Pons (tissue), 1 donor: ENCODE measurements at regions not wholly inside any gene's neighbourhood (a gene's known extent, or its start where the extent isn't known, plus 50 kb on each side); places are given as distances from the start of the nearest gene placed in this dataset.

Source experiments
- DNase-seq: peaks from one replicate; pipeline ENCODE4 v3.0.0-alpha.2; 2016; ENCODE audit warnings: low spot score

GRCh38 chr11:101211407-101211975 is 81.9 kb upstream of the PGR start:
- DNase-seq = no peak

GRCh38 chr11:101202614-101203013 is 73.0 kb upstream of the PGR start:
- no peak for DNase-seq

- DNase-seq = no peak
Measured at GRCh38 chr11:101199416-101199815, 69.8 kb upstream of the PGR start.

DNA sequence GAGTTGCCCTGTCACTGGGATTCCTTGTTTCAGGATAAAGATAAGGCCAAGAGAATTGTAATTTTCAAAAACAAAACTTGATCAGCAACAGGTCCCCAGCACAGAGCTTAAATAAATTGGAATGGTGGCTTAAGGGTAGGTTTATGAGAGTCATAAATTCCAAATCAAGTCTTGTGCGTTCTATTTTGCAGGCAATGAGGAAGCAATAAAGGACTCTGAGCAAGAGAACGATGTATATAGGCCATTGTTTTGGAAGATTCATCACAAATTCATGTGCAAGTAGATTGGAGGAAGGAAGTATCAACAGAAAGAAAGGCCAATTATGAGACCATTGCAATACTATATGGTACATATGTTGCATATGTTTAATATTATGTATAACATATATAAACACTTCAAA is 65.7 kb upstream of the PGR start:
- DNase-seq = no peak

DNA sequence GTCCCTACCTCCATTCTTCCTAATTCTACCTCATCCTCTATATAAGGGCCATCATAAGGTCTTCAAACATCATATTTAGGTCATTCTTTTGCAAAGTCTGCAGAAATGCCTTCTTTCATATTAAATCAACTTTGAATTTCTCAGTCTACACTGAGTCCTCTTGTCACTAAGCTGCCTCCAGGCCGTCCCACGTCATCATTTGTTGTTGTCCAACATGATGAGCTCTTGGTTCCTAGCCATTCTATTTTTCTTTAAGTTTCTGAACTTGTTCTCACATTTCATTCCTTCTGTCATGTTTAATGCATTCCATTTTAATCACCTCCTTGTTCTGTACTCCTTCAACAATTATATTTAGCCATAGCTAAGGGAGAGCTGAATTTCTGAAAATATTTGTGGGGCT is 59.2 kb upstream of the PGR start:
- DNase-seq = no peak

DNA sequence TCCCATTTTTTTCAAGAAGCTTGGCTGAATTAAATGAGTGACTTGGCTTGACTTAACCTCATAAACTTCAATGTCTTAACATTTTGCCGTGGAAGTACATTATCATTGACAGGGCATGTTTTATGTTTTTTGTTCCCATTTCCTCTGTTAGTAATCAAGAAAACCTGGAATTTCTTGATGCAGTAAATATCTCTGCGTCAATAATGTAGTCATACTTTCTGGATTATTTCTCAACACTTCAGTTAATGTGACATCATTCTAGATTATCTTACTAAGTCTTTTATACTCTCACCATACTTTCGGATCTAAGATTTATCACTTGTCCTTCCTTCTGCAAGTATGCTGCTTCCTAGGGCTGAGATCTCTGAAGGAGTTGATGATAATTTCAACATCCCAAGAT is 58.6 kb upstream of the PGR start:
- DNase-seq = no peak

- DNase-seq = no peak
Measured at GRCh38 chr11:101187748-101188147, 58.1 kb upstream of the PGR start.

DNA sequence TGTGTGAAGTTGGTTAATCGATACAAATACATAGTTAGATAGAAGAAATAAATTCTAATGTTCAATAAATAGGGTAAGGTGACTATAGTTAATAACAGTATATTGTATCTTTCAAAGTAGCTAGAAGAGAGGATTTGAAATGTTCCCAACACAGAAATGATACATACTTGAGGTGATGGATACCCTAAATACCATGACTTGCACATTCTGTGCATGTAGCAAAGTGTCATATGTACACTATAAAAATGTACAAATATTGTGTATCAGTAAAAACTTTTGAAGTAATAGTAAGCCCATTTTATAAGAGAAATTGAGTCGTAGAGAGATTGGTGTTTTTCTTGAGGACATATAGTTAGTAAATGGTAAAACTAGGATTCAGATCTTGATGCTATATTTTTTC is 56.4 kb upstream of the PGR start:
- DNase-seq = no peak

- no peak for DNase-seq
Measured at GRCh38 chr11:101182467-101182866, 52.9 kb upstream of the PGR start.

DNA sequence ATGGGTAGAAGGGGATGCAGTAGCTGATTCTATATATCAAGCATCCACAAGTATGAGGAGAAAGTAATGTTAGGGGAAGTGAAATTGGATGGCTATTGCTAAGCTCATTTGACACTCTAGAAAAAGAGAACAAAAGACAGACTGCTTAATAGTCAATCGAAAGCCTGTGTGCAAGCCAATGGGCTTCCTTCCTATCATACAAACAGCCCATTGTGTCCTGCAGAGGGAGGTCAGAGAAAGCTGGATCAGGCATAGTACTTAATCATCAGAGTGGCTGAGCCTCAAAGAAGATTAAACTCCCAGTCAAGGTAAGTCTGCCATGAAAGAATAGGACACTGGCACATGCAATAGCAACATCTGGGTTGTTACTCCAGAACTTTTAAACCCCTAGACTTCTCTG is 50.9 kb upstream of the PGR start:
- DNase-seq = peak; percentile 74
